Right lung (tissue), 2 donors: ENCODE measurements at regions not wholly inside any gene's neighbourhood (a gene's known extent, or its start where the extent isn't known, plus 50 kb on each side); places are given as distances from the start of the nearest gene placed in this dataset.
"Not testable (repeated sequence)": the region's sequence is repeated elsewhere in the genome, so short reads cannot be mapped to it uniquely, and the experiment has no call there.

Source experiments
- DNase-seq, 2 donors: peaks; one replicate each; pipeline ENCODE4 v3.0.0-alpha.2; 2013

DNA sequence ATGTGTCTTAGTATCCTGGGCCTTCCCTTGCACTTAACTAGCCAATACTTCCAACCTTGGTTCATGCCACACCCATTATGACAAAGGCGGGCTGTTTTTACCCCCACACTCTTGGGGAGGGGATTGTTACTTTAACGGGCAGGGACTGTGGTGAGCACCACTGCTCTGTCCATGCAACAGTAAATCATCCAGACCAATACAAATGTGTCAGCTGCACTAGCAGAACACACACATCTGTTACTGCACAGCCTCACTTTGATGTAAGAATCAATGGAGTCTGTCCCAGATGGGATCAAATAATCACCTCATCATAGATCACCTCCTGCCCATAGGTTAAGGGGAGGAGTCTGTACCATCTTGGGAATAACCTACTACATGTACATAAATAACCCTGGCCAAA is 58.1 kb downstream of the NPAP1 start:
- no peak for DNase-seq

DNA sequence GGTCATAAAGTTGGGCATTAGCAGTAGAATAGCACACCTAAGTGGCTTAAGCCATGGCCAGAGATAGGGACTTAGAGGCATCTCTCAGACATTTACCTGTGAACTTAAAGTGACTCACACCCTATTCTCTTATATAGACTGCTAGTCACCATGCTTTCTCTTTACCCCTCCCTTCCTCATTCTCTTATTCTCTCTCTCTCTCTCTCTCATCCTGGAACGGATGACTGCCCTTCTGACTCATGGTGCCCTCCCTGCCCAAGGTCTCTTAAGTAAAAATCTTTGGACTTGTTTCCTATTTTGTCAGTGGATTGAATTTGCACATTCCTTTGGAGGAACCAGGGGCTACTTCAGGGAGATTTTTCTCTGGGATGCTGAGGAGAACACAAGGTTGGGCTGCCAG is 58.8 kb downstream of the NPAP1 start:
- no peak for DNase-seq

DNA sequence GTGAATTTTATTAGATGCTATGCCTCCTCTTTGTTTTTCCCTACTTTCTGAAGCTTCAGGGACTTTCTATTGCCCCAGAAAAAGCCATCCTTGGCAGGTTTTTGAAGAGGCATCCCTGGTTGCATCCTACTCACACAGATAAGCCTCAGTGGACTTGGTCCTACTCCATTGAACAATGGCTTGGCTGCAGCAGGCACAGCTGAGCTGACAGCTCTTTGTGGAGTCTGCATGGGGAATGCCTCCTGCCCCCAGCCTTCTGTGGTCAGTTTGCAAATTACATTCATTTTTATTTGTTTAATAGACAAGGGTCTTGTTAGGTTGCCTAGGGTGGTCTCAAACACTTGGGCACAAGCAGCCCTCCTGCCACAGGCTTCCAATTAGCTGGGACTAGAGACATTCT is 69.7 kb downstream of the NPAP1 start:
- DNase-seq, result no peak

DNA sequence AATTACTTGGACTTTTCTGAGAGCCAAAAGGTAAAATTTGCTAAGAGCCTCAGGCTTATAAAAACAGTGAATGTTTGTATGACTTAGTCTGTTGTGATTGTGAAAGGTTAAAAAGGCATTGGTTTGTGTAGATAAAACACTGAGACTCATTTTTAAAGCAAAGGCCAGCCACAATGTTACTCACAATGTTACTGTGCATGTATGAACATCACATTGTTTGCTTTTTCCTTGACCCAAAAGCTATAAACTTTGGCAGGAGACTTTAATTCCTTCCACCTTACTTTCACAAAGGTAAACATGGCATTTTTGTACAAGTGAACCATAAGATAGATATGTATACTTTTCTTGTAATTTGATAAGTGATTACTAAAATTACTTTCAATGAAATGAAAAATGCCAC is 70.5 kb downstream of the NPAP1 start:
- DNase-seq, result no peak

DNA sequence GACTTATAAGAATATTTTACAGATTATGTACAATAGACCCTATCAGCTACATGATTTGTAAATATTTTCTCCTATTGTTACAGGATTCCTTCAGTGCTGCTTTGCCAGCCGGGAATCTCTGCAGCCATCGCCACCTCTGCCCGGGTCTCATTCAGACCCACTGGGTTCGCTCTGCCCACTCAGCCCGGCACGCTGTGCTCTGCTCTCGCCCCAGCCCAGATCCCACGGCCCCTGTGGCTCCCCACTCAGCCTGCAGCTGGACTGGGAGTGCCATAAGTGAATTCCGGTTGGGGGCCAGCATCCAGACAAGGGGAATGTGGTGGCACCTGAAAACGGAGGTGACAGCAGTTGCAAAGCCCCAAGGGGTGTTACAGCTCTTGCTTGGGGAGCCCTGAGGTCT is 71.8 kb downstream of the NPAP1 start:
- DNase-seq, result no peak

DNA sequence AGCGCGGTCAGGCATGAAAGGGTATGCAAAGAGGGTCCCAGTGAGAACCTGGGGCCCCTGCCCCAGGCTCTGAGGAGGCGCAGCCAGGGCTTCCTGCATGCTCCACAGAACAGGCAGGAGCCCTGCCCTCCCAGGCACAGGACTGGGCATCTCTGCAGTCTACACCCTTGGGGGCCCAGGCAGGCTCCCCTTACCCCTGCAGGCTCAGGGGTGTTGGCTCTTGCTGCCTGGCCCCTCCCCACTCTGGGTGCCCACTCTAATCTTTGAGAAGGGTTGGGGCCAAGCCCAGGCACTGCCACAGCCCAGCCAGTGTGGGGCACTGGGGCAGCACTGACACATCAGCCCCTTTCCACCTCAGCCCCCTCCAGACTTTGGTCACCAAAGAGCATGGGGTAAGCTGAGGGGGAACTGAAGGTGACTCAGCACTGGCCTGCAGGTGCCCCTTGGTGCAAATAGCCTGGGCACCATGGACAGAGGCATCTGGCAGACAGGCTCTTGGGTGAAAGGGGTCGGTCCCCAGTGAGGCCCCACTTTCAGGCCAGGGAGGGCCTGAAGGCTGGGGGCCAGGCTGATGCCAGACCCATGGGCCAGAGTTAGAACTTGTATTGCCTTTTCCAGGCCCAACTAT is 73.4 kb downstream of the NPAP1 start:
- no peak for DNase-seq

DNA sequence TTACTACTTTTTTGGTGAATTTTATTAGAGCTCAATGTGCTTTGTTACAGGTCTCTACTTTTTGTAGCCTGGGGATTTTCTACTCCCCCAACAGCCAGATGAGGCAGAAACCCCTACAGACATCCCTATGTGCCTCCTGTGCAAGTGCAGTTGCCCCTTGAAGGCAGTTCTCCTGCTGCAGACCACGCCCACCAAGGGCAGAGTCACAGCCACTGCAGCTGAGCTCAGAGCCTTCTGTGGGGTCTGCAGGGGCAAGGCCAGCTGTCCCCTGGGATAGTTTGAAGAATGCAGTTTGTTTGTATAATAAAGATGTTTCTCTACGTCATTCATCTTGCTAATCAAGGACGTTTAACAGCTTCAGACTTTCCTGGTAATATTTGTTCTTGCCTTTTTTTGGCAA is 76.8 kb downstream of the NPAP1 start:
- DNase-seq, result no peak

DNA sequence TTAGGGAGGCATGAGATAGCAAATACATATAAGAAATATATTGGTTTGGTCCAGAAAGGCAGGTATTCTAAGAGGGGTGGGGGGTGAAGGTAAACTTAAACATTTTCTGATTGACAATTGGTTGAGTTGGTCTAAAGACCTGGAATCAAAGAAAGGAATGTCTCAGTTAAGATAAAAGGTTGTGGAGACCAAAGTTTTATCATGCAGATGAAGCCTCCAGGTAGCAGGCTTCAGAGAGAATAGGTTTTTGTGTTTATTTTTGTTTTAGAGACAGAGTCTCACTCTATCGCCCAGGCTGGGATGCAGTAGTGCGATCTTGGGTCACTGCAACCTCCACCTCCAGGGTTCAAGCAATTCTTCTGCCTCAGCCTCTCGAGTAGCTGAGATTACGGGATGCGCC is 80.5 kb downstream of the NPAP1 start:
- DNase-seq, result no peak

DNA sequence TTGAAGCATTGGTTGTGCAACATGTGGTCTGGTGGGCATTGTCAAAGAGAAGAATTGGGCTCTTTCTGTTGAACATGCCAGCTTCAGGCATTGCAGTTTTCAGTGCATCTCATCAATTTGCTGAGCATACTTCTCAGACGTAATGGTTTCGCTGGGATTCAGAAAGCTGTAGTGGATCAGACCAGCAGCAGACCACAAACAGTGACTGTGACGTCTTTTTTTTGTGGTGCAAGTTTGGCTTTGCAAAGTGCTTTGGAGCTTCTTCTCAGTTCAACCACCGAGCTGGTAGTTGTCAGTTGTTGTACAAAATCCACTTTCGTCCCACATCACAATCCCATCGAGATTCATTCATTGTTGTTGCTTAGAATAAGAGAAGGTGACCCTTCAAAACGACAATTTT is 84.5 kb downstream of the NPAP1 start:
- DNase-seq, result no peak

DNA sequence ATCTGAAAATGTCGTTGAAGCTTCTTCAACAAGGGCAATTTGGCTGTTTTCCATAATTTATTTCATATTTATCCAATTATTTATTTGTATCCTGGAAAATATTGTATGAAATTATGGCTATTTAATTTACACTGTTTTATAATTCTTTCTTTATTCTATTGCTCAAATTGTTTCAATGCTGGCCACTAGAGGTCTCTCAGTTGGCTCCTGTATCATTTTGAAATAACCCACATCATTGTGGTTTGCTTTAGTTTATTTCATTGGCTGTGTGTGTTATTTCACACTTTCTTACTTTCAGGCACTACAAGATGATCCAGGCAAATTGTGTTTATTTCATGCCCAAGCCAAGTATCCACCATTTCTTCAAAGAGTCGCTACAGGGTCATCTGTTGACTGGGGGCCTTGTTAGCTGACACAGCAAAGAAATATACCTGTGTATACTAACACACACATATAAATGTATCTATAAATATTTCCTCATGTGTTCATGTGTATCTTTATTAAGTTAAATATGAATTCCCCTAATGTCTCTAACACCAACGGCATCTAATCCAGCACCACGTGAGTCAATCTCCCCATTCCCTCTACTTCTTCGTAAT is 86.2 kb downstream of the NPAP1 start:
- peak; percentile 1 to 5 for DNase-seq

DNA sequence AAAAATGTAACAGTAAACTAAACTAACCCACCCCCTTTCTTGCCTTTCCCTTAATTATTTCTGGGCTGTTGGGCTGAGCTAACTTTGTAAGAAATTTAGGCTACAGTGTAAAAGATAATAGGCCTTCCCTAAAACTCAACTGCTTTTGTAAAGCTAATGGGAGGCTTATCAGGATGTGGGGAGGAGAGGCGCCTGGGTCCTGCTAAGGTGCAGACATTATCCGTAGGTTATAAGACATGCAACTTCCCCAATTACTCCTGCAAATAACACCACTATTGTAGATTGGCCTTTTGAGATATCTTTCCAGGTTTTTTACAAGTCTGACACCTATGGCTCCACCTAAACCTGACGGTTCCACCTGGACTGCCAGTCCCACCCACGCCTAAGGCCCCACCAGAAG is 88.3 kb downstream of the NPAP1 start:
- no peak for DNase-seq

DNA sequence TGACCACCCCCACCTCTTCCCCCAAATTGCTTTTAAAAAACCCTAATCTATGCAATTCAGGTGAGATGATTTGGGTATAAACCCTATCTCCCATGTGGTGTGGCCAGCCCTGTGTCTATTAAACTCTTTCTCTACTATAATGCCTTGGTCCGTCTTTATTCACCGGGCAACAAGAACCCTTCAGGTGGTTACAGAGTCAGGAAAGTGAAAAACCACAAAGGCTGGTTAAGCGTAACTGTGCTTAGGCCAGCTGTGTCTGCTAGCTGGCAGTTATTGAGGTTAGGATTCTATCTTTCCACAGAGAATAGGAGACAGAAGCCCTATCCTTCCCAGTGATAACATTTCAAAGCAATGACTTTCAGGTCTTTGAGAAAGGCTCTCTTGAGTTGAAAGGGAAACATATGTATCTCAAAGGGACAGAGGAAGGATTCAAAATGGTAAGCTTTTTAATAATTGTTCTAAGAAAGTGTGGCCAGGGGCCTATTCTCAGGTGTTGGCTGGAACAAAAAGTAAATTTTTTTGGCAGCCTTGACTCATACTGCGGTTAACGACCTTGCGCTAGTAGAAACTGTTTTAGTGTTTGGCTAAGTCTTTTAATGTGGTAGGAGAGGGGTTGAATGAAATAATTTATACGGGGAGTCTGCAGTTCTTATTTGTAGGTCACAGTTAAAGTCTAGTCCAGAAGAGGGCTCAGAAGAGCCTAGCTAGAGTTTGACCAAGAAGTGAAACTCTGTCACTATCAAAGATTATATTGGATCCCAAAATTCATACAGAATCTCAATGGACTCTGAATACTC is 89.0 kb downstream of the NPAP1 start:
- no peak for DNase-seq

DNA sequence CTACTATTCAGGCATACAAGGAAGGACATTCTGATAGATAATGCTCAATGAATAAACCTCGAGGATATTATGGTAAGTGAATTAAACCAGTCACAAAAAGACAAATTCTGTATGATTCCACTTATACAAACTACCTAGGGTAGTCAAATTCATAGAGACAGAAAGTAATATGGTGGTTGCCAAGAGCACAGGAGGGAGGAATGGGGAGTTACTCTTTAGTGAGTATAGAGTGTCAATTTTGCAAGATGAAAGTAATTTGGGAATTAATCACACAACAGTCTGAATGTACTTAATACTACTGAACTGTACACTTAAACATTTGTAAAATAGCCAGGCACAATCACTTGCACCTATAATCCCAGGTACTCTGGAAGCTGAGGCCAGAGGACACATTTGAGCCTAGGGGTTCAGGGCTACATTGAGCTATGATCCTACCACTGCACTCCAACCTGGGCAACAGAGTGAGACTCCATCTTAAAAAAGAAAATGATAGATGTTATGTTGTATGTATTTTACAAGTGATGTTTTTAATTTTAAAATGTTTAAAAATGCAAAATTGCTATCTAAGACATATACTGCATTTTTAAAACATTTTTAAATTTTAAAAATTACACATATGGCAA is 91.0 kb downstream of the NPAP1 start:
- DNase-seq, result no peak

DNA sequence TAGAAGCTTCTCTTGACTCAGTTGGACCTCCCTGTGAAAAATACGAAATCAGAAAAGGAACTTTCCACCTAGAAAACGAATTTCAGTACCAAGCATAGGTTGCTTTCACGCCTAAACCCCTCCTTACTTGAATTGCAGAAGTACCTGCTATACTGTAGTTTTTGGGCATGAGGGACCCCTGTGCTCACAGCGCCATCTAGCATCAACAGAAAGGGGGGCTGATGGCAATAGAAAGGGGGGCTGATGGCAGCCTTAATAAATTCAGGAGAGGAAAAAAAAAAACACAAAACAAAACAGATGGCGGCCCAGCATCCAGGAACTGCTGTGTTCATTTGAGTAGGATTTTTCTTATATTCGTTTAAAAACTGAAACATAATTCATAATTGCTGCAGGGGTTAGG is 96.7 kb downstream of the NPAP1 start:
- no peak for DNase-seq

DNA sequence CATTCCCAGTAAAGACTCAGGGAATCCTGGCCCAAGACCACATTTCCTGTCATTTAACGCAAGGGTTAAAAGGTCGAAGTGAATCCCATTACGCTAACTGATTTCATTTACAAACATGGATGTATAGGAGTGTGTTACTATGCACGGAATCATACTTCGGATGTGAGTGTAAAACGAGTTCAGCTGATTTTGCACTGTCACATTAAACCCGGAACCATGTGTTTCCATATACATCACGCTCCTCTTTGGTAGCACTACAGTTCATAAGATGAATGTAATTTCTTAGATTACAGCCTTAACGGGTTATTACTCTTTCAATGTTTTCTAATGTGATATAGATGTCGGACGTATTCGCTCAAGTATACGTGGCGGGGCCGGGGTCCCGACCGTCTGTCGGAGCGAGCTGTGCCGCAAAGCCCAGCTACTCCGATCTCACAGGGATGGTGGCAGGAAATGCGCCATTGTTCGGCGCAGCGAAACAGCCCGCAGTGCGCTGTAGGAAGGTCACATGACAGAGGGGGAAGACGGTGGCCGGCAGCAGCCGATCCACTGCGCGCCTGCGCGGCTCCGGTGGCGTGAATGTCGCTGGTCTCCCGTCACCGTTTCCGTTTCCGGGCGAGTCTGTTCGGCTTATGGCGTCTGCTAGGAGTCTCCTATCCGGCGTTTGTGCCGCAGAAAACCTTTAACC is 97.3 kb downstream of the NPAP1 start:
- peak; percentile 86 to 89 for DNase-seq

DNA sequence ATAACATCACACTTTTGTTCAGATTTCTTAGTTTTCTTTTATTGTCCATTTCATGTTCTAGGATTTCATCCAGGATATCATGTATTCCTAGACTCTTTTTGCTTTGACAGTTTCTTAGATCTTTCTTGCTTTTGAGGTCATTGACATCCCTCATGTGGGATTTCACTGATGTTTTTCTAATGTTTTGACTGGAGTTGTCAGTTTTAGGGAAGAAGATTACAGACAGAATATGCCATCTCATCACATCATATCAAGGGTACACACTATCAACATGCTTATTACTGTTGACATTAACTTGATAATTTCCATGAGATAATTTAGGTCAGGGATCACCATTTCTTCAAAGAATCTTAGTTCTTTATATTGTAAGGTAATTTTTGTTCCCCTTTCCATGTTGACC is 101.7 kb downstream of the NPAP1 start:
- DNase-seq, result no peak

DNA sequence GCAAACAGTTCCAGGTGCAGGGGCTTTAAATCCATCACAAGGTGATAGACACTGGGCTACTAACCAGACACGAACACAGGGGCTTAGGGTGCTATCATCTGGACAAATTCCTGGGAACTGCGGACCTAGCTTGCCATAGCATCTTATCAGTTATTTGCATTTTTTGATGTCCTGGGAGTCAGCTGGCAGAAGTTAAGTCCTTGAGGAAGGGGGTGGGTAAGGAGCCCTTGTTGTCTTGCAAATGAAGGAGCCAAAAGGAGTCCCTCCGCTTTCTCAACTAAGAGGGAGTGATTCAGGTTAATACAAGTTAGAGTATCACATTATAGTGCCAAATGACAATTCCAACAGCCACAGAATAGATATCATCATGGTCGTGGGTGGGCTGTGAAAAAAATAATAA is 108.9 kb downstream of the NPAP1 start:
- no peak for DNase-seq

DNA sequence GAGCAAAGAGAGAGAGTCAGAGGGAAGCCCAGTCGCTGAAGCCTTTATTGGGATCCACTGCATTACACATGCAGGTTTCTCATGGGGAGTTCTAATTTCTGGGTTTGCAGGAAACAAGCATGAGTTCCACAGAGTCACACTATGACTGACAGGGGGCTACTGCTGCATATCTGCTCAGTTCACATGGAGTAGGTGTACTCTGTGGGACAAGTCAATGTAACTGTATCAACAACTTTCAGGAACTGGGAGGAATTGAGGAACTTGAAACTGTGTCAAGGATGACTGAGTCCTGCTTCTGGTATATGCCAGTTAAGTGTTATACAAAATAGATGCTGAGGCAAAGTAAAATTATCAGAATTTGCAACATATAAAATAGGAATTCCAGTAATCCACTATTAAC is 110.8 kb downstream of the NPAP1 start:
- DNase-seq, result no peak

DNA sequence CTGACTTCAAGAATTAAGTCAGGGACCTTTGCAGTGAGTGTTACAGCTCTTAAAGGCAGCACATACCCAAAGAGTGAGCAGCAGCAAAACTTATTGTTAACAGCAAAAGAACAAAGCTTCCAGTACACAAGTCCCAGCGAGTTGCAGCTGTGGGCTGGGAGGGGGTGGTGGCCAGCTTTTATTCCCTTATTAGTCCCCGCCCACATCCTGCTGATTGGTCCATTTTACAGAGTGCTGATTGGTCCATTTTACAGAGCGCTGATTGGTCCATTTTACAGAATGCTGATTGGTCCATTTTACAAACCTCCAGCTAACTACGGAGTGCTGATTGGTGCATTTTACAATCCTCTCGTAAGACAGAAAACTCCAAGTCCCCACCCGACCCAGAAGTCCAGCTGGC is 127.0 kb downstream of the NPAP1 start:
- DNase-seq, result not testable (repeated sequence)

DNA sequence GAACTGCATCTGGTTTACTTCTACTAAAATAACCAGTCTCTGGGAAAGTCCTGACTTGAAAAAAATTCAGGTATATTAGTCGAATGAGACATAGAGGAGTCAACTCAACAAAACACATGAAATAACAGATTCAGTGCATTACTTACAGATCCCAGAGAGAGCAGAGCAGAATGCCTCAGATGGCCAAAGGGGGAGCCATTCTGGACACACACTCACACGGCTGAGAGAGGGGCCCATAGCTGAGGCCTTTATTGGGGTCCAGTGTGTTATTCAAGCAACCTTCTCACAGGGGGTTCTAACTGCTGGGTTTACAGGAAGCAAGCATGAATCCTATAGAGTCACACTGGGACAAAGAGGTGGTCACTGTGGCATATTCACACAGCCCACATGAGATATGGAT is 135.1 kb upstream of the SNRPN start:
- no peak for DNase-seq

DNA sequence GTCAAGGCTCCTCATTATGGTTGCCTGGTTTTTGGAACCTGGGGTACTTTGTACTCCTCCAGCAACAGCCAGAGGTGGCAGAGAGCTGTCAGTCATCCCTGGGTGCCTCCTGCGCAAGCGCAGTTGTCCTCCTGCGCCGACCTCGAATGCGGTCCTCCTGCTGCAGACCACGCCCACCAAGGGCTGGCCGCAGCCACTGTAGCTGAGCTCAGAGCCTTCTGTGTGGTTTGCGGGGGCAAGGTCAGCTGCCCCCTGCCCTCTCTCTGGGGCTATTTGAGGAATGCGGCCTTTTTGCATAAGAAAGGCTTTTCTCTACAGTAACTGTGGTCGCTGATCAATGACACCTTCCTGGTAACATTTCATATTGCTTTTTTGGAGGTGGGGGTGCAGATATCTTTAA is 131.3 kb upstream of the SNRPN start:
- peak; percentile 10 to 12 for DNase-seq

DNA sequence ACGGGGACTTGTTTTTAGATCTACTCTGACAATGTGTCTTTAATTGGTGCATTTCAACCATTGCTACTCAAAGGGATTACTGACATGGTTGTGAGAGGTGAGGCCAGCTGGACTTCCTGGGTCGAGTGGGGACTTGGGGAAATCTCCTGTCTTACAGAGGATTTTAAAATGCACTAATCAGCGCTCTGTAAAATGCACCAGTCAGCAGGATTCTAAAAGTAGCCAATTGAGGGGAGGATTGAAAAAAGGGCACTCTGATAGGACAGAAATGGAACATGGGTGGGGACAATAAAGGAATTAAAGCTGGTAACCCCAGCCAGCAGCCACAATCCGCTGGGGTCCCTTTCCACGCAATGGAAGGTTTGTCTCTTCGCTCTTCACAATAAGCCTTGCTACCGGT is 122.5 kb upstream of the SNRPN start:
- no peak for DNase-seq
